Right hindlimb (tissue), 1 donor: ENCODE measurements at regions not wholly inside any gene's neighbourhood (a gene's known extent, or its start where the extent isn't known, plus 50 kb on each side); places are given as distances from the start of the nearest gene placed in this dataset.

Experiments
- DNase-seq: peaks from one replicate; pipeline ENCODE4 v3.0.0-alpha.2; 2018

DNA sequence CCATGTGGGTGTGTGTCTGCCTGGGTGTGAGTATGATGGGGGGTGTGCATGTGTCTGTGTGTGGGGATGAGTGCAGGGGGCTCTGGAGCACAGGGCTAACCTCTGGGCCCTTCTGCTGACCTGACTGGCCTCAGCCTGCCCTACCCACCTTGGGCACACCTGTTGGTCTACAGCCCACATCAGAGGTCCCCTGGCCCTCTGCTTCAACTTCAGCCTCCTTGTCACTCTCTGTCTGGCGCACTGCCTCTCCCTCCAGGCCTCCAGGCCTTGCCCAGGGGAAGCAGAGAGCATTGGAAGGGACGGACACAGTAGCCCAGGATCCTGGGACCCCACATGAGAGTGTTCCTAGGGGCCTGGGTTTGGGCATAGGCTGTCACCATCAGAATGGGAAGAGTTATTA lies 115.4 kb downstream of the EFNB1 start:
- no peak for DNase-seq

DNA sequence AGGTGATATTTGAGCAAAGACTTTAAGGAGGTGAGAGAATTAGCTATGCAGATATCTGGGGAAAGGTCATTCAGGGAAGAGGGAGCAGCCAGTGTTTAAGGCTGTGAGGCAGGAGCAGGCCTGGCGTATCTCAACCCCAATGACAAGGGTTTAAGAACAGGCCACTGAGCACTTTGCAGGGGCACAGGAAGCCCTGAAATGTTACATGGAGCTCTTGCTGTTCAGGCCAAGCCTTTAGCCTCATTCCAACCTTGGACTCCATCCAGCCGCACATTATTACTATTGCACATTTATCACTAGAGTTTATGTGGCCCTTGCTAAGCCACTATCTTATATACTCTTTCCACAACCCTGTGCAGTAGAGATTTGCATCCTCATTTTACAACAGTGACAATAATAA lies 114.0 kb downstream of the EFNB1 start:
- DNase-seq: no peak

DNA sequence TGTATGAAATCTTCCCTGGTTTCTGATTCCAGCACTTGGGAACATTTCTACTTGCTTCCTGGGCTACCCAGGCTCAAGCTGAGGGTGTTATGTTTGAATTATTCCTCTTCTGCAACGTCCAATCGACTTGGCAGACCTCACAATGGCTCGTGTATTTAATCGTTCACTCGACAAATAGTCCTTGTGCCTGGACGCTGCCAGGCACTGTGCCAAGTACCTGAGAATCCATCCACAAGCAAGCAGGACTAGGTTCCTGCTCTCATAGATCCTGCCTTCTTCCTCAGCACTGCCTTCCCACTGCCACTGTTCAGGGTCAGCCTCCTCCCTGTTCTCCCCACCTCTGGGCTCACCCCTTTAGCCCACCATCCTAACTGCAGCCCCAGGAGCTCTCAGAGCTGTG lies 113.3 kb downstream of the EFNB1 start:
- no peak for DNase-seq

DNA sequence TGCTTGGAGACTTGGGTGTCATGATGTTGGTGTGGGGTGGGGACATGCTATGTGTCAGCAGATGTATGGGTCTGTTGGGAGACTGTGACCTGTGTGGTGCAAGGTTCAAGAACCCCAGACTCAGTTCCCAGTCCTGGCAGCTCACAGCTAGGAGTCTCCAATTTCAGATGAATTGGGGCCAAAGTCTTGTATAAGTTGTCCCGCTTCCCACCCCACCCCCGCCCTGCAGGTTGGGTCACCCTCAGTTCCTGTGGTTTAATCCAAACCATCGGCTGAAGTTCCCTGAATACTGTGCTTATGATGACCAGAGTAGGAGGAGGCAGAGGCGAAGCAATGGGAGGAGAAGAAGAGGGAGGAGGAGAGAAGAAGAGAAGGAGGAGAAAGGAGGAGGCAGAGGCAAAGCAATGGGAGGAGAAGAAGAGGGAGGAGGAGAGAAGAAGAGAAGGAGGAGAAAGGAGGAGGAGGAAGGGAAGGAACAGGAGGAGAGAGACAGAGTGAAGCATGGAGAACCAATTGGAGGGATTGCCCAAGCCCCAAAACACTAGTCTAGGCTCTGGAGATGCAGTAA lies 112.6 kb downstream of the EFNB1 start:
- no peak for DNase-seq

GRCh38 chrX:68940601-68941000 lies 111.8 kb downstream of the EFNB1 start:
- no peak for DNase-seq

DNA sequence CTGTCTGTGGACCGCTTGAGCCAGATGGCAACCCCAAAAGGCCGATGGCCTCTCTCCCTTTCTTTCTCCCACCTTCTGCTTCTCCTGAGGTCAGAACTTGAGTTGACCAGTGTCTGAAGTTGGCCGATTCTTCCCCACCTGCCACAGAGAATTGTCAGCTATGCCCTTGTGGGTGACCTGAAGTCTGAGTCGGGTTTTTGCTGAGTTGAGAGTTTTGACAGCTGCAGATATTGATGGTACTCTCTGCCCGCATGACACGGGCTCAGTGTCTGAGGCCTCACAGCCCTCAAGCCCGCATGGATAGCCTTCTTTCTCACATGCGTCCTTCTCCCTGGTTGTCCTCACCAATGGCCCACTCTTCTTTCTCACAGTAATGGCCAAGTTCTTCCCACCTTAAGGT lies 111.0 kb downstream of the EFNB1 start:
- DNase-seq: no peak

- DNase-seq: peak; percentile 61
Observed at GRCh38 chrX:68938244-68939004, 109.6 kb downstream of the EFNB1 start.

DNA sequence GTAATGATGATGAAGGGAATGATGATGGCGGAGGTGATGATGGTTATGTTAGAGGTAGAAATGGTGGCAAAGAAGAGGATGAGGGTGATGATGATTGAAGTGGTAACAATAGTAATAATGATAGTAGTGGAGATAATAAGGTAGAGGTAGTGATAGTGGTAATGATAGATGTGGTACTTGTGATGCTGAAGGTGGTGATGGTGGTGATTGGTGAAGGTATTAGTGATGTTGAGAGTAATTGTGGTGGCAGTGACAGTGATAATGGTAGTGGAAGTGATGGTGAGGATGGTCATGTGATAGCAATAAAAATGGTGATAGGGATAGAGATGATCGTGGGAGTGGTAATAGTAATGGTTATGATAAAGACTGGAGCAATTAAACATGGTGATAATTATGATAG lies 108.8 kb downstream of the EFNB1 start:
- no peak for DNase-seq

- DNase-seq: no peak
Observed at GRCh38 chrX:68936608-68937007, 107.8 kb downstream of the EFNB1 start.

DNA sequence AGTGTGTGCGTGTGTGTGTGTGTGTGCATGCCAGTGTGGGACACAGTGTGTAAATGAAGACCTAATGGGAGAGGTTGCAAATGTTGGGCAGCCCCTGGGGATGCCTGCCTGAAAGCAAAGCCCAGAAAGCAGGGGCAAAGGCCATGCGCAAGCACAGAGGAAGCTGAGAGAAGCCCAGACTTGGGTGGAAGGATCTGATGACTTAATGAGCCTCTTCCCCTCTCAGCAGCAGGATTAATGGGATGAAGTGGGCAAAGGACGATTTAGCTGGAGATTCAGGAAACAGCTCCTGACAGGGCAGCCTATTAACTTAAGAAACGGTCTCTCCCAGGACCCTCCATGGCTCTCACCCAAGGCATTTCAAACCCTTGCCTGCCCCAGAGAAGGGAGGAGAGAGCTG lies 107.3 kb downstream of the EFNB1 start:
- DNase-seq: no peak

DNA sequence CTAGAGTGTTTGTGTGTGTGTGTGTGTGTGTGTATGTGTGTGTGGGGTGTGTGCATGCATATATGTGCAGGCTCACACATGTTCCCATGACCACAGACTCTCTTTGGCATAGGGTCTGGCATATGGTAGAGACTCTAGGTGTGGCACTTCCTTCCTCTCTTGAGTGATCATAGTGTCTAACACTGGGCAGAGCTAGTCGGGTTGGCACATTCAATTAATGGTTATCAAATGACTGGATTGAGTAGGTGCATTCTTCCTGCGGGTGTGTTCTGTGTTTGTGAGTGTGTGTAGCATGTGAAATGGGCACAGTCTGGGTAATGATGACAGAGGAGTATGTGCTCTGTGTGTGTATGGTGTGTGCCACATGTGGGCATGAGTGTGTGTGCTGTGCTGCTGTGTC lies 106.5 kb downstream of the EFNB1 start:
- DNase-seq: no peak

DNA sequence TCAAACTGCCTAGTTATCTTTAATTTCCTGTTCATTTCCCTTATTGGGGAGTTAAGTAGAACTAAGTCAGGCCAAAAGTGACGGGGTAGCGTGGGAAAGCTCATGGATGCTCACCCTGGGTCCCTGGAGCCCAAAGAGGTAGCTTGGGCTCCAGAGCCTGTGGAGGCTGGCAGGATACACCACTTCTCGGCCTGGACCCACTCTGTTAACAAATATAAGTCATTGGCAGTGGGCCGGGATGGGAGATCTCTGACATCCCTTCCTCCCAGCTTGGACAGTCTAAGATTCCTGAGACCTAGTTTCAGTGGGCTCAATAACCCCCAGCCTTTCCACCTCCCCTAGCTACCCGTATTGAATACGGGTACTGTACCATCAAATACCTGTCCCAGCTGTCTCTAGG lies 106.1 kb downstream of the EFNB1 start:
- DNase-seq: no peak

DNA sequence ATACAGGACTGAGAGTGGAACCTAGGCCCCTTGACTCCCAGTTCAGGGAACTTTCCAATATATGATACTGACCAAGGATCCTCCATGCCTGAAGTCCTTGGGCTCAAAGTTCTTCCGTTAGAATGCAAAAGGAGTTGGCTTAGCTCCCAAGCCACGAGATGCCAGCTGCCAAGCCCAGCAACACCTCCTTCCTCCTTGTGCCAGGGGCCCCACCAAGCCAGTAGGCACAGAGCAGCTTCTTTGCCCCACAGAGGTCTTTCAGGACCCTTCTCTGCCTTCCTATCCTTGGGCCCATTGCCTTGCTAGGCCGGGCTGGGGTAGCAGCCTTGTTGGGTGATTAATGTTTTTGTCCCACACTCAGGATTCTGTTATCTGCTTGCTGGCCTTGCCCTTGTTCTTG lies 105.6 kb downstream of the EFNB1 start:
- no peak for DNase-seq

DNA sequence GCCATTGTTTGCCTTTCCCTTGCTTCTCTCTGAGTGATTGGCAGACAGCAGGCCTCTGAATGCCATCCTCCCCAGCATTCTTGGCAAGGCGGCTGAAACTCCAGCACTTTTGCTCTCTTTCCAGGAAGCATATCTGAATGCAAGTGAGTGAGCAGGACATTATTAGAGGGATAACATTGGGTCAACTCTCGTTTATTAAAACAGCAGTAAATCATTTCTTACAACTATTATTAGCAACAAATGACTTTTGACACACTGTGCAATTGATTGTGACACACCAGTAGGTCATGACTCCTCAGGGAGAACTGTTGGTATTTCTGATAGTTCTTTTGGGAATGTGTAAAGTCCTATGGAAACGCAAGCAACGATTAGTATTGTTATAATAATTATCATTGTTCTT lies 103.8 kb downstream of the EFNB1 start:
- DNase-seq: no peak

GRCh38 chrX:68931345-68931744 lies 102.5 kb downstream of the EFNB1 start:
- no peak for DNase-seq

DNA sequence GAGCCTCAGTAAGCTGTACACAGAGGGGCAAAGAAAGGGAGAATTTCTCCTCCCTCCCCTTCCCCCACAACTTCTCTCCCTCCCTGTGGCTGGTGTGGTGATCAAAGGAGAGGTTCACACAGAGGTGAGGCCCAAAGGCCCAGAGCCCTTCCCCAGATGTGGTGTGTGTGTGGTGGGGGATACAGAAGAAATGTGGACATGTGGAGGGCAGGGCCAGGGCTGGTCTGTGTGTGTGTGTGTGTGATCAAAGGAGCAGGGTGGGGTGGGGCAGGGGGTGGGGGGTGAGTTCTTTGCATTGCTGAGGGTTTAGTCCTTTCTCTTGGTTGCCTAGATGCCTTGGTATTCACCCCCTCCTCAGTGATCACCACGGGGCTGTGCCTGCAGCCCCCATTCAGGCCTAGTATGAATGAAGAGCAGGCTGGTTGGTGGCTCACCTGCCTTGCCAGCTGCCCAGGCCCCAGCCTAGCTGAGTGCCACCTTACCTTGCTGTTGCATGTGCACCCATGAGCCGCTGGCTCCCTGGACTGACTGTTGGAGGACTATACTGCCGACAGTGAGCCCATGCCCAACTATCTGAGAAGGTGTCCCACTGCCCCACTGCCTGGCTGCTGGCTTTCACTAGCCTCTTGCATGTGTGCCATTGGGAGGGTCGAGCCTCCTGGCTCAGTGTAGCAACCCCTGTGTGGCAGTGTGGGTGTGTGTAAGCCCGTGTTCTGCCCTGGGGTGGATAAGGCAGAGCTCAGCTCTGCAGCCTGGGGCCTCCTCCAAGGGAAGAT lies 101.9 kb downstream of the EFNB1 start:
- no peak for DNase-seq

DNA sequence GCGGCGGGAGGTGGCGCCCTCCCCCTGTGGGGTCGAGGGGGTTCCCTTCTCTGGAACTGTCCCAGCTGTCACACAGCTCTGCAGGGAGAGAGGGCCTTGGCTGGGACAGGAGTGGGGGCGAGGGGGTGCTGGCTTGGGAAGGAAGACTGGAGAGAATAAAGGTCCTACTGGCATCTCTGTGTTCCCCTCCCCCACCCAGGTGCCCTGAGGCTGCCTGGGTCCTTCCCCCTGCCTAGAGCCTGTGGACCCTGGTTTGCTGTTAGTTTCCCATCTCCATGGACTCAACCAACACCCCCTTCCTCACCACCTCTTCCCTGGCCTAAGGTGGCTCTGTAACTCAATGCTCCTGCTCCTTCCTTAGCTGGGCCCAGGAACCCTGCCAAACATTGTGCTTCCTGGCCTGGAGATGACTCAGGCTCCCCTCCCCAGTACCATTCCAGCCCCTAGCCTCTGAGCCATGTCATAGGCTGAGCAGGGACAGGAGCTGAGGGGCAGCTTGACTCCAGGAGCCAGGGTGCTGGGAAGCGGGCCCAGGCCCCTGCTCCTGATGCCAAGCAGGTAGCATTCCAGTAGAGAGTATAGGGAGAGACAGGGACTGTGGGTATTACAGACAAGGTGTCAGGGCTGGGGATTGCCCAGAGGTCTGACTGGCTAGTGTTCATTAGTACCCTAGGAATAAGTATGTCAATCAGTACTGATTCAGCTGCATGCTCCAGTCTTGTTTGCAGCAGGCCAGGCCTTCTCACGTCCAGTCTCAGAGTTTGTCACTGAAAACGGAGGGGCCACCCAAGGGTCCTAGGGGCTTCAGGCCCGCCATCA lies 100.7 kb downstream of the EFNB1 start:
- no peak for DNase-seq

GRCh38 chrX:68928401-68928800 lies 99.6 kb downstream of the EFNB1 start:
- no peak for DNase-seq

DNA sequence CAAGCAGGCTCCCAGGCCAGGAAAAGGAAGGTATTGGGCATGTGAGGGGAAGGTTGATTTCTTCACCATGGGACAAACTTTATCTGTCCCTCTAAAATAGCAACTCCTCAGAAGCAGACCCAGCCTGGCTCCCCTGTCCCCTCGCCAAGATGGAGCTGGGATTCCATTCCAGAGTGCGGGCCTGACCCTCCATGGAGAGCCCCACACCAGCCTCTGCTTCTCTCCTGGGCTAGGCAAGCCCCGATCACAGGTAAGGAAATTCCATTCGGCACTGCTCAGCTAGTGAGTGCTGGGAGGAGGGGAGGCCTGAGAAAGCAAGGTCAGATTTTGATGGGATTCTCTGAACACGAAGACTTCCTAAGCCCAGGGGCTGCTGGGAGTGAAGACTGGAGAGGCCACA lies 98.4 kb downstream of the EFNB1 start:
- DNase-seq: no peak

DNA sequence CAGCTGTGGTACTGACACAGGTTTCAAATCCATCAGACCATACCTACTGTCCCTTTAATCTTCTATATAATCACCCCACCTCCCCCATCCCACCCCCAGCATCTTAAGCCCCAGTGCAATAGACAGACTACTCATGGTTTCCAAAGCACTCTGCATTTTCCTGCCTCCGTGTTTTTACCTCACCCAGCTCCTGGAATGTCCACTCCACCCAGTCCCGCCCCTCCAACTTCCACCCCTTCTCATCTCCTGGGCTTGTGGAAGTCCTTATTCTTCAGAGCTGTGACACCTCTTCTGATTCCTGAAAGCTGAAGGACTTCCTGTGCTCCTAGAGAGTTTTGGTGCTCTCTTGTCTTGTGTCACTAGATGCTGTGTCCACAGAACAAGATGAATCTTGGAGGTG lies 94.3 kb downstream of the EFNB1 start:
- DNase-seq: no peak

- DNase-seq: peak; percentile 52
Observed at GRCh38 chrX:68922013-68922412, 93.2 kb downstream of the EFNB1 start.

DNA sequence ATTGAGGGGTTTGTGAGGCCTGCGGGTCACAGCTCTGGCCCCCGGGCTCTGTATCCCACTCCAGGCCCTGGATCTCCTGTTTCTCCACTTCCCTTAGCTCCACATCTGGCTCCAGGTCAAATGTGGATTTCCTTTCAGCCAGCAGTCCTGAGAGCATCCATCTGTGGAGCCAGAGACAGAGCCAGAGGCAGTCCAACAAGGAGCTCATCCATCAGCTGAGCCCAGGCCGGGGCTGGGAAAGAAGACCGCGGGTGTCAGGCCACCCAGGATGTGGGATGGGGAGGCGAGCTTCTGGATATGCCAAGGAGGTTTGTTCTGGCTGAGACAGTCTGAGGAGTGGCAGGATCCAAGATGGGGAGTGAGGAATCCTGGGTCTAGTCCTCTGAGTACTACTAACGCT lies 91.7 kb downstream of the EFNB1 start:
- peak; percentile 72 for DNase-seq

- DNase-seq: no peak
Observed at GRCh38 chrX:68919707-68920106, 90.9 kb downstream of the EFNB1 start.
